ENCODE measurements at regions not wholly inside any gene's neighbourhood (a gene's known extent, or its start where the extent isn't known, plus 50 kb on each side); places are given as distances from the start of the nearest gene placed in this dataset.
"Not testable (repeated sequence)": the region's sequence is repeated elsewhere in the genome, so short reads cannot be mapped to it uniquely, and the experiment has no call there.

GRCh38 chr3:69628951-69629350 is 110.3 kb upstream of the MITF start:
- CTCF ChIA-PET, result no interaction called here

GRCh38 chr3:69613286-69613685 is 126.0 kb upstream of the MITF start:
- no peak for TF ChIP-seq CTCF (conservative IDR thresholded peaks at IDR 0.05; ENCODE audit: low read depth)
- no peak for DNase-seq (ENCODE audit: low spot score)
- ChIA-PET POLR2A (ENCODE audit: low non-redundant PET) (no interaction called here), CTCF (no interaction called here)
- no peak overlapping the region for H3K27ac ChIP-seq

More at GRCh38 chr3:69628951-69629350, 110.3 kb upstream of the MITF start:
- H3K27ac ChIP-seq, result no peak overlapping the region
- POLR2A ChIA-PET (ENCODE audit: low non-redundant PET), result no interaction called here
- DNase-seq (ENCODE audit: low spot score), result no peak
- TF ChIP-seq CTCF (conservative IDR thresholded peaks at IDR 0.05; ENCODE audit: low read depth), result no peak

GRCh38 chr3:69612791-69613190 is 126.5 kb upstream of the MITF start:
- TF ChIP-seq CTCF (conservative IDR thresholded peaks at IDR 0.05; ENCODE audit: low read depth), result no peak
- ChIA-PET POLR2A (ENCODE audit: low non-redundant PET) (no interaction called here), CTCF (no interaction called here)

GRCh38 chr3:69609566-69609965 is 129.7 kb upstream of the MITF start:
- CTCF ChIA-PET; DNase-seq (ENCODE audit: low spot score); POLR2A ChIA-PET (ENCODE audit: low non-redundant PET); H3K27ac ChIP-seq: not testable (repeated sequence)

More at GRCh38 chr3:69612791-69613190, 126.5 kb upstream of the MITF start:
- DNase-seq (ENCODE audit: low spot score), result no peak
- H3K27ac ChIP-seq, result no peak overlapping the region

- DNase-seq (ENCODE audit: low spot score), result no peak
- CTCF ChIA-PET, result no interaction called here
These were observed 131.6 kb upstream of the MITF start for GRCh38 chr3:69607466-69608305.

GRCh38 chr3:69605867-69606266 is 133.4 kb upstream of the MITF start:
- POLR2A ChIA-PET (ENCODE audit: low non-redundant PET), result no interaction called here
- DNase-seq (ENCODE audit: low spot score), result no peak
- no peak for TF ChIP-seq CTCF (conservative IDR thresholded peaks at IDR 0.05; ENCODE audit: low read depth)

More at GRCh38 chr3:69607466-69608305, 131.6 kb upstream of the MITF start:
- POLR2A ChIA-PET (ENCODE audit: low non-redundant PET), result no interaction called here
- TF ChIP-seq CTCF (conservative IDR thresholded peaks at IDR 0.05; ENCODE audit: low read depth), result no peak
- no peak overlapping the region for H3K27ac ChIP-seq

GRCh38 chr3:69604735-69605450 is 134.4 kb upstream of the MITF start:
- DNase-seq (ENCODE audit: low spot score), result no peak

More at GRCh38 chr3:69605867-69606266, 133.4 kb upstream of the MITF start:
- CTCF ChIA-PET, result no interaction called here
- no peak overlapping the region for H3K27ac ChIP-seq

More at GRCh38 chr3:69604735-69605450, 134.4 kb upstream of the MITF start:
- no peak overlapping the region for H3K27ac ChIP-seq
- CTCF ChIA-PET, result no interaction called here
- POLR2A ChIA-PET (ENCODE audit: low non-redundant PET), result no interaction called here
- no peak for TF ChIP-seq CTCF (conservative IDR thresholded peaks at IDR 0.05; ENCODE audit: low read depth)
